K562 (cell line): ENCODE measurements at regions not wholly inside any gene's neighbourhood (a gene's known extent, or its start where the extent isn't known, plus 50 kb on each side); places are given as distances from the start of the nearest gene placed in this dataset.

Source experiments
- ADNP ChIP-seq: fragments of 200-800 bp; sonication (Bioruptor generic); IDR thresholded peaks from 2 replicates; pipeline ENCODE4 v1.6.1; 2016; ENCODE audit warnings: missing genetic modification characterization, missing compliant biosample characterization
- ARID3B ChIP-seq: fragments of 250-450 bp; sonication (Bioruptor Pico); IDR thresholded peaks from 2 replicates; pipeline ENCODE4 v1.4.0; 2020; ENCODE audit warnings: borderline replicate concordance
- CEBPB ChIP-seq: fragments of 450-650 bp; IDR thresholded peaks from 2 replicates; pipeline ENCODE4 v1.6.1; 2016; ENCODE audit warnings: missing genetic modification characterization, missing compliant biosample characterization
- CEBPG ChIP-seq, 3 experiments: fragments of 200-800 bp in 1 of 3; sonication (Bioruptor generic) in 1 of 3; sonication (generic) in 1 of 3; formaldehyde crosslinking in 1 of 3; IDR thresholded peaks in 2 of 3; conservative IDR thresholded peaks in 1 of 3; 2 replicates each; pipeline versions ENCODE4 v1.6.1 to v1.8.0; 2016 to 2022; ENCODE audit warnings: missing compliant biosample characterization in 2 of 3, missing genetic modification characterization in 2 of 3, mild to moderate bottlenecking in 1 of 3, missing genetic modification reagents in 1 of 3
- FOSL1 ChIP-seq: fragments of 200-800 bp; sonication (Bioruptor generic); conservative IDR thresholded peaks from 2 replicates; pipeline ENCODE4 v1.6.1; 2016; ENCODE audit warnings: missing genetic modification characterization, missing compliant biosample characterization
- JUND ChIP-seq, 2 experiments: IDR thresholded peaks; 2 replicates in 1 of 2; 3 replicates in 1 of 2; pipeline ENCODE4 v1.6.1; 2011; ENCODE audit warnings: borderline replicate concordance in 2 of 2, low read depth in 2 of 2, low read length in 2 of 2, improper control_type of control experiment in 1 of 2, missing biosample characterization in 1 of 2, missing genetic modification characterization in 1 of 2, missing genetic modification reagents in 1 of 2
- MEIS2 ChIP-seq: fragments of 450-650 bp; IDR thresholded peaks from 2 replicates; pipeline ENCODE4 v1.6.1; 2014; ENCODE audit warnings: mild to moderate bottlenecking; ENCODE audit not compliant: partially characterized antibody
- POLR2B ChIP-seq: fragments of 450-650 bp; IDR thresholded peaks from 2 replicates; pipeline ENCODE4 v1.6.1; 2018; ENCODE audit warnings: low read depth; ENCODE audit not compliant: partially characterized antibody
- RBM34 ChIP-seq: fragments of 200-400 bp; formaldehyde crosslinking; IDR thresholded peaks from 2 replicates; pipeline ENCODE4 v1.6.1; 2018; ENCODE audit warnings: low read length, borderline replicate concordance; ENCODE audit not compliant: insufficient read depth

GRCh38 chr7:17408245-17408903 lies 109.9 kb downstream of the AHR start (continued):
- TF ChIP-seq FOSL1 (tag) = peak; percentile 73
- no peak for TF ChIP-seq ADNP (tag)
- no peak for TF ChIP-seq RBM34
- no peak for TF ChIP-seq CEBPG (CRISPR knock-in tag; IDR thresholded peaks at IDR 0.05)
- peak in 1 of 2 experiments; percentile 73; a peak in 2 of 4 replicates for TF ChIP-seq CEBPG (tag; conservative IDR thresholded peaks at IDR 0.05 in 1 of 2, IDR thresholded peaks at IDR 0.05 in 1 of 2)
- peak; percentile 73 for TF ChIP-seq CEBPB
- TF ChIP-seq ARID3B (CRISPR knock-in tag) = no peak
- peak; percentile 50; the same call in 1 of the 2 replicates for TF ChIP-seq JUND (IDR thresholded peaks at IDR 0.05; ENCODE audit: borderline replicate concordance, low read depth, low read length)
- peak; percentile 48; the same call in 1 of the 3 replicates for TF ChIP-seq JUND (tag; IDR thresholded peaks at IDR 0.05; ENCODE audit: borderline replicate concordance, low read depth, low read length)
- TF ChIP-seq MEIS2 = no peak
- no peak for TF ChIP-seq POLR2B
- TF ChIP-seq, all 486 proteins: peak for 7
